ENCODE measurements at regions not wholly inside any gene's neighbourhood (a gene's known extent, or its start where the extent isn't known, plus 50 kb on each side); places are given as distances from the start of the nearest gene placed in this dataset.

DNA sequence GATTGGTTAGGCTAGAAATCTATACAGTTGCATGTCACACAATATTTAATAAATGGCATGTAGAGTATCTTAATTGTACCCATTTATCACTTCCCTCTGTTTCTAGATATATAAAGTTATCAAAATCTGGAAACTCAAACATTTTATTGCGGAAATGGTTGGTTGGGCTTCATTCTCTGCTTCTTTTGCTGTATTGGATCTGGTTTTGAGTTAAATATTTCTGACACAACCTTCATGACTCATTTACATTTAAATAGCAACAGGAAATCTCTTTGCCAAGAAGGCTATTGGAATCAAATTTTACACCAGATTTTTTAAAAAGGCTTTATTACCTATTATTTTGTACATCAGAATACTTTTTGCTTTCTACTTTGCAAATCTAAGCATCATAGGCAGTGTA lies 153.8 kb downstream of the EBLN2 start:
- 10% methylated on average over 1 of the region's 1 CpG for WGBS (ENCODE audit: insufficient coverage, low coverage, missing lambda C conversion rate)
- Histone ChIP-seq H3K9me3 (replicated peaks; ENCODE audit: control insufficient read depth, insufficient read depth, low read depth, low read length) (no peaks in the 10 kb centered on the region), H3K79me2 (ENCODE audit: control insufficient read depth, insufficient read depth, low read length) (no peaks in the 10 kb centered on the region), H3K36me3 (ENCODE audit: control insufficient read depth, insufficient read depth, low read length) (no peaks in the 10 kb centered on the region), H3K4me1 (replicated peaks in 1 of 2; ENCODE audit: control insufficient read depth in 2 of 2, insufficient read depth in 2 of 2, low read length in 2 of 2) (no peaks in the 10 kb centered on the region), H3K9me1 (ENCODE audit: control insufficient read depth, insufficient read depth, low read length) (no peaks in the 10 kb centered on the region), H3K27ac (ENCODE audit: extremely low read depth, low read depth, low read length) (no peak overlapping the region), H3K4me2 (ENCODE audit: insufficient read depth, low read length) (no peak overlapping the region), H2AFZ (ENCODE audit: low read depth, low read length) (no peak overlapping the region), H3K4me3 (no peak overlapping the region), H3K27me3 (ENCODE audit: control insufficient read depth in 2 of 2, insufficient read depth in 2 of 2, low read length in 2 of 2) (peaks cover 0 to 10% of the 10 kb centered on the region in 2 experiments; a peak in 1 of 5 replicates), H4K20me1 (replicated peaks; ENCODE audit: control insufficient read depth, insufficient read depth, low read length) (no peaks in the 10 kb centered on the region), H3K9ac (ENCODE audit: insufficient read depth in 1 of 2, low read depth in 2 of 2, low read length in 2 of 2) (no peak overlapping the region)
- intact Hi-C loops (cut with micrococcal nuclease) = loop anchor here (10.0 kb wide), 1 partner anchor 110 kb away; no protein-coding TSS in a partner anchor
- FAIRE-seq (no peak), ATAC-seq (no peak), DNase-seq (ENCODE audit: extremely low read depth in 1 of 4, low spot score in 3 of 4) (no peak)
- in situ Hi-C loops (cut with MboI) = no loop called here
- CTCF ChIA-PET (ENCODE audit: low intra/inter-chr PET ratio) = no interaction called here
- TF ChIP-seq SUPT5H (IDR thresholded peaks at IDR 0.05) (no peak), SOX6 (IDR thresholded peaks at IDR 0.05) (no peak), ZNF146 (CRISPR knock-in tag; IDR thresholded peaks at IDR 0.05; ENCODE audit: unreplicated experiment) (no peak), ZBTB1 (CRISPR knock-in tag; IDR thresholded peaks at IDR 0.05; ENCODE audit: borderline replicate concordance, low read depth) (no peak), ATF7 (IDR thresholded peaks at IDR 0.05) (no peak), PRPF4 (IDR thresholded peaks at IDR 0.05; ENCODE audit: insufficient read depth, low read depth, low read length, poor library complexity, severe bottlenecking) (no peak), FOXJ3 (CRISPR knock-in tag; IDR thresholded peaks at IDR 0.05) (no peak), RAD21 (CRISPR knock-in tag; conservative IDR thresholded peaks at IDR 0.05 in 1 of 2, IDR thresholded peaks at IDR 0.05 in 1 of 2) (no peak), GATAD2B (IDR thresholded peaks at IDR 0.05; ENCODE audit: borderline replicate concordance) (no peak)
- TF ChIP-seq, protein P1, sequence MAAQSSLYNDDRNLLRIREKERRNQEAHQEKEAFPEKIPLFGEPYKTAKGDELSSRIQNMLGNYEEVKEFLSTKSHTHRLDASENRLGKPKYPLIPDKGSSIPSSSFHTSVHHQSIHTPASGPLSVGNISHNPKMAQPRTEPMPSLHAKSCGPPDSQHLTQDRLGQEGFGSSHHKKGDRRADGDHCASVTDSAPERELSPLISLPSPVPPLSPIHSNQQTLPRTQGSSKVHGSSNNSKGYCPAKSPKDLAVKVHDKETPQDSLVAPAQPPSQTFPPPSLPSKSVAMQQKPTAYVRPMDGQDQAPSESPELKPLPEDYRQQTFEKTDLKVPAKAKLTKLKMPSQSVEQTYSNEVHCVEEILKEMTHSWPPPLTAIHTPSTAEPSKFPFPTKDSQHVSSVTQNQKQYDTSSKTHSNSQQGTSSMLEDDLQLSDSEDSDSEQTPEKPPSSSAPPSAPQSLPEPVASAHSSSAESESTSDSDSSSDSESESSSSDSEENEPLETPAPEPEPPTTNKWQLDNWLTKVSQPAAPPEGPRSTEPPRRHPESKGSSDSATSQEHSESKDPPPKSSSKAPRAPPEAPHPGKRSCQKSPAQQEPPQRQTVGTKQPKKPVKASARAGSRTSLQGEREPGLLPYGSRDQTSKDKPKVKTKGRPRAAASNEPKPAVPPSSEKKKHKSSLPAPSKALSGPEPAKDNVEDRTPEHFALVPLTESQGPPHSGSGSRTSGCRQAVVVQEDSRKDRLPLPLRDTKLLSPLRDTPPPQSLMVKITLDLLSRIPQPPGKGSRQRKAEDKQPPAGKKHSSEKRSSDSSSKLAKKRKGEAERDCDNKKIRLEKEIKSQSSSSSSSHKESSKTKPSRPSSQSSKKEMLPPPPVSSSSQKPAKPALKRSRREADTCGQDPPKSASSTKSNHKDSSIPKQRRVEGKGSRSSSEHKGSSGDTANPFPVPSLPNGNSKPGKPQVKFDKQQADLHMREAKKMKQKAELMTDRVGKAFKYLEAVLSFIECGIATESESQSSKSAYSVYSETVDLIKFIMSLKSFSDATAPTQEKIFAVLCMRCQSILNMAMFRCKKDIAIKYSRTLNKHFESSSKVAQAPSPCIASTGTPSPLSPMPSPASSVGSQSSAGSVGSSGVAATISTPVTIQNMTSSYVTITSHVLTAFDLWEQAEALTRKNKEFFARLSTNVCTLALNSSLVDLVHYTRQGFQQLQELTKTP (IDR thresholded peaks at IDR 0.05; ENCODE audit: low read depth in 1 of 2, partially characterized antibody in 2 of 2) = no peak
- no TSS peak for BruUV-seq (replicated peaks)
- POLR2A ChIA-PET = interaction anchor here (0.7 kb wide), 1 partner anchor 1107 kb away, joined by 3 read pairs; no protein-coding TSS in a partner anchor

Data from K562 (cell line).